ENCODE measurements at regions not wholly inside any gene's neighbourhood (a gene's known extent, or its start where the extent isn't known, plus 50 kb on each side); places are given as distances from the start of the nearest gene placed in this dataset.
"Not testable (repeated sequence)": the region's sequence is repeated elsewhere in the genome, so short reads cannot be mapped to it uniquely, and the experiment has no call there.

DNA sequence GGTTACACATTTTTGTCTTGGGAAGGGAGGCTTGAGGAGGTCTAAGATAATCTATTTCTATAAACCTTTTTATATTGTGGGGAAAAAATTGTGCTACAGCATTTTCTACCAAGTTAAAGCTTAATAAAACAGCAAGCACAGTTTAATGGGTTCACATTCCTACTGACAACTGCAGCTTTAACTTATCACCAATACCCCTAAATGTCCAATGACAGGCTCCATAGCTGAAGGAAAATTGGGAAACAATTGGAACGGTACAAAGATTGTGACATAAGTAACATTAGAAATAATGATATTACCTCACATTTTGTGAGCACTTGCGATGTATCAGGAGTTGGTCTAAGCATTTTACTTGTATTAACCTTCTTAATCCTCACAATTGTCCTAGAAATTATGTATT, 79.5 kb upstream of the HAPLN1 start:
- no peak for DNase-seq

DNA sequence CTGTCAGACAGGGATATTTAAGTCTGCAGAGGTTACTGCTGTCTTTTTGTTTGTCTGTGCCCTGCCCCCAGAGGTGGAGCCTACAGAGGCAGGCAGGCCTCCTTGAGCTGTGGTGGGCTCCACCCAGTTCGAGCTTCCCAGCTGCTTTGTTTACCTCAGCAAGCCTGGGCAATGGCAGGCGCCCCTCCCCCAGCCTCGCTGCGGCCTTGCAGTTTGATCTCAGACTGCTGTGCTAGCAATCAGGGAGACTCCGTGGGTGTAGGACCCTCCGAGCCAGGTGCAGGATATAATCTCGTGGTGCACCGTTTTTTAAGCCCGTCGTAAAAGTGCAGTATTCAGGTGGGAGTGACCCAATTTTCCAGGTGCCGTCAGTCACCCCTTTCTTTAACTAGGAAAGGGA, 78.4 kb upstream of the HAPLN1 start:
- DNase-seq = not testable (repeated sequence)

- DNase-seq = no peak
Measured at GRCh38 chr5:83789371-83789770, 68.7 kb upstream of the HAPLN1 start.

DNA sequence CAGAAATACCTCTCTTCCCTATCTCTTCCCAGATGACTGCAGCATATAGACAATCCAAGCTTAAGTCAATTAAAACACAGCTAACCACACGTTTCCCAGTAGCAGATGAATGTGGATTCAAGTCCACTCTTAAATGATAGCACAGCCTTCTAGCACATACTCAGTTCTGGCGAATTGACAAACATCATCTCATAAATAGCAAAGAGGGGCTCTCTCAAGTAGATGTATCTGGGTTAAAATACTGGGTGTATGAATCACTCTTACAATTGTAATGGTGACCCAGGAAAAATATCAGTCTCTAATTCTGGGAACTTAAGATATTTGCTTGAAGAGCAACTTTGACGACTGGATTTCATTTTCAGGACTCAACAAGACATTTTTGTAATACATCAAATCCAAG, 67.0 kb upstream of the HAPLN1 start:
- DNase-seq = no peak

- DNase-seq = no peak
Measured at GRCh38 chr5:83785176-83785668, 64.6 kb upstream of the HAPLN1 start.

DNA sequence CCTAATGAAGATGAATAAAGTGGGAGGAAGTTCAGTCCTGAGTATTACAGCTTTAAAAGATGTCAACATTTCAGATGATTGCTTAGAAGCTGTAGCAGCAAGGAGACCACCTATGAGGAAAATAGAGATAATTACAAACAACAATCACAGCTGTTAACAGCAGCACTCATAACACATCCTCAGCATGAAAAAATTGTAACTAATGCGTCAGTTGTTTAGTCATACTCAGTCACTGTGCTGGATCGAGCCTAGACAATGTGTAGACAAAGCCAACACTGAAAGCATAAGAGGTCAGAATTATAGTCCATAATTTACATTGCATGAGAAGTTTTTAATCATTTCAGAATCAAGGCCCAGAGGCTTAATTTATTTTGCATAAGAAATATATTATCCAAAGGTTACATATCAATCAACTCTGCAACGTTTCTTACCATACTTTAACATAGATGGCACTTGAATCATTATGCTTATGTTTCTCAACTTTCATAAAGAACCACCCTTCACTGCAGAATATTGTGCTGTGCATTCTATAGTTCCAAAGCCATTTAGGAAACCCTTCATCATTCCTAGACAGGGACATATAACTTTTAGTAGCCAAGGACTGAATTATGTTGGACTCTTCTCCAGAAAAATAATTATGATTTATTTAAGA, 60.2 kb upstream of the HAPLN1 start:
- peak; percentile 24 for DNase-seq

- DNase-seq = no peak
Measured at GRCh38 chr5:83777856-83778255, 57.2 kb upstream of the HAPLN1 start.

- no peak for DNase-seq
Measured at GRCh38 chr5:83776437-83777031, 55.9 kb upstream of the HAPLN1 start.
